Kidney glomerular epithelial cell (primary cell): ENCODE measurements at regions not wholly inside any gene's neighbourhood (a gene's known extent, or its start where the extent isn't known, plus 50 kb on each side); places are given as distances from the start of the nearest gene placed in this dataset.

Source experiments
- DNase-seq: peaks from one replicate; lab custom pipeline; 2025; lab: John Stamatoyannopoulos, UW

GRCh38 chr13:58051396-58051795 lies 419.9 kb downstream of the PCDH17 start:
- DNase-seq, result no peak

- no peak for DNase-seq
These were observed 420.3 kb downstream of the PCDH17 start for GRCh38 chr13:58051807-58052375.

GRCh38 chr13:58056426-58056825 lies 424.9 kb downstream of the PCDH17 start:
- DNase-seq, result no peak

- DNase-seq, result no peak
These were observed 428.1 kb downstream of the PCDH17 start for GRCh38 chr13:58059624-58060023.

- no peak for DNase-seq
These were observed 449.3 kb downstream of the PCDH17 start for GRCh38 chr13:58080806-58081205.

- DNase-seq, result no peak
These were observed 449.8 kb downstream of the PCDH17 start for GRCh38 chr13:58081301-58081820.

GRCh38 chr13:58083064-58083463 lies 451.5 kb downstream of the PCDH17 start:
- DNase-seq, result no peak

GRCh38 chr13:58085274-58085673 lies 453.7 kb downstream of the PCDH17 start:
- DNase-seq, result no peak

- no peak for DNase-seq
These were observed 454.3 kb downstream of the PCDH17 start for GRCh38 chr13:58085819-58086218.

- DNase-seq, result no peak
These were observed 456.0 kb downstream of the PCDH17 start for GRCh38 chr13:58087566-58087965.

GRCh38 chr13:58093394-58093793 lies 461.9 kb downstream of the PCDH17 start:
- DNase-seq, result no peak

GRCh38 chr13:58097831-58098230 lies 466.3 kb downstream of the PCDH17 start:
- DNase-seq, result no peak

- no peak for DNase-seq
These were observed 487.8 kb downstream of the PCDH17 start for GRCh38 chr13:58119351-58119750.

- DNase-seq, result no peak
These were observed 488.3 kb downstream of the PCDH17 start for GRCh38 chr13:58119804-58120203.

GRCh38 chr13:58126496-58126895 lies 495.0 kb downstream of the PCDH17 start:
- DNase-seq, result no peak

- no peak for DNase-seq
These were observed 502.5 kb downstream of the PCDH17 start for GRCh38 chr13:58134012-58134411.

- DNase-seq, result no peak
These were observed 503.0 kb downstream of the PCDH17 start for GRCh38 chr13:58134525-58134924.

GRCh38 chr13:58142952-58143351 lies 511.4 kb downstream of the PCDH17 start:
- no peak for DNase-seq

GRCh38 chr13:58144616-58145015 lies 513.1 kb downstream of the PCDH17 start:
- DNase-seq, result no peak

GRCh38 chr13:58151452-58151851 lies 519.9 kb downstream of the PCDH17 start:
- no peak for DNase-seq

- no peak for DNase-seq
These were observed 529.4 kb downstream of the PCDH17 start for GRCh38 chr13:58160980-58161379.

- no peak for DNase-seq
These were observed 534.1 kb downstream of the PCDH17 start for GRCh38 chr13:58165617-58166016.

GRCh38 chr13:58181111-58181510 lies 549.6 kb downstream of the PCDH17 start:
- DNase-seq, result no peak

- DNase-seq, result no peak
These were observed 556.3 kb downstream of the PCDH17 start for GRCh38 chr13:58187881-58188280.
